OCI-LY1 (cell line): ENCODE measurements at regions not wholly inside any gene's neighbourhood (a gene's known extent, or its start where the extent isn't known, plus 50 kb on each side); places are given as distances from the start of the nearest gene placed in this dataset.

Source experiments
- CTCF ChIP-seq: fragments of 200-600 bp; sonication (generic), shearing (Covaris generic); IDR thresholded peaks from 2 replicates; pipeline ENCODE4 v1.5.1; 2017; ENCODE audit warnings: mild to moderate bottlenecking, antibody characterized with exemption, low read length, moderate library complexity, mixed read lengths
- EZH2 ChIP-seq: fragments of 200-600 bp; sonication (generic), shearing (Covaris generic); IDR thresholded peaks from 2 replicates; pipeline ENCODE4 v1.8.0; 2017; ENCODE audit warnings: borderline replicate concordance, mixed run types, mild to moderate bottlenecking, antibody characterized with exemption, low read length, moderate library complexity, mixed read lengths

- TF ChIP-seq CTCF (no peak), EZH2 (no peak)
Measured at GRCh38 chr18:60196836-60197606, 175.6 kb downstream of the MC4R start.
